GM10248 (cell line): ENCODE measurements at regions not wholly inside any gene's neighbourhood (a gene's known extent, or its start where the extent isn't known, plus 50 kb on each side); places are given as distances from the start of the nearest gene placed in this dataset.
"Not testable (repeated sequence)": the region's sequence is repeated elsewhere in the genome, so short reads cannot be mapped to it uniquely, and the experiment has no call there.

ENCODE experiments used
- CTCF ChIA-PET: fragments of 300-600 bp; sonication (Branson Sonifier 250); formaldehyde crosslinking; extraction: SDS; loops from one replicate; lab custom pipeline; 2021; ENCODE audit warnings: antibody characterized with exemption; lab: Yijun Ruan, JAX
- POLR2A ChIA-PET: fragments of 350-650 bp; sonication (Branson Sonifier 250); formaldehyde crosslinking; extraction: SDS; loops from one replicate; lab custom pipeline; 2020; ENCODE audit warnings: antibody characterized with exemption; lab: Yijun Ruan, JAX
- DNase-seq: peaks from one replicate; pipeline ENCODE4 v3.0.0; 2012; ENCODE audit errors: extremely low spot score
- CTCF ChIP-seq: IDR thresholded peaks from 2 replicates; pipeline ENCODE4 v1.5.1; 2012; ENCODE audit warnings: mild to moderate bottlenecking, low read depth; ENCODE audit errors: extremely low read depth, missing control alignments, control extremely low read depth

DNA sequence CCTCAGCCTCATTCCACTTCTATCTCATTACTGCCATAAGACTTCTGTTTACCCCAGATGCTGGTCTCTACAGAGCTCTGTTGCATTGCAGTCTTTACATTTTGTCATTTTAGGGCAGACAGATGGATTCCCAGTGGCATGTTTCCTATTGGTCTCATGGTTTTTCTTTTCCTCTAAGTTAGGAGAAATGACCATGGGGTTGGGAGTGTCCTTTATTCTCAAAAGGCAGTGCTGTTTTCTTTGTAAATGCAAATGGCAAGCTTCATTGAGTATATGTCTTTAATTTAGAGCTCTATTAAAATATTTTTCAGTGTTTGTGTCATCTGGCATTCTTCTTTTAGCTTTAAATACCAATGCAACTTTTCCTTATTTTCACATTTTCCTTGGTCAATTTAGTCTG, 57.0 kb downstream of the MSTN start:
- POLR2A ChIA-PET, result no interaction called here
- TF ChIP-seq CTCF, result no peak
- DNase-seq, result no peak
- CTCF ChIA-PET, result interaction anchor here (1.5 kb wide), 1 partner anchor 32 kb away, joined by 3 read pairs; no protein-coding TSS in a partner anchor

DNA sequence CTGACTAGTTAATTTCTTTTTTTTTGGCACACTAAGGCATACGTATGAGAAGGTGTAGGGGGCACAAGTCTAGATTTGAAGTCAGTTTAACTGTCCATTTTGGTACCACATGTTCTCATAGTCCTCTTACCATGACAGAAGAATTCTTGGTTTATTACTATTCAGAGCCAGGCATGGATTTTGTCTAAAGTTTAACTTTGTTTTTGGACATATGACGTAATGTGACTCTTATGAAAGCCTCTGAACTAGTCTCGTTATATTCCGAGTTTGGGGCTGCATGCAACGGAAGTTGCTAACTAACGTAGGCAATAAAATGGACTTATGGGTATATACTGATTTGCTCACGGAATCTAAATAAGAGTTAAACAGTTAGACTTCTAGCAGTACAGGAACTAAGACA, 62.9 kb downstream of the MSTN start:
- POLR2A ChIA-PET, result no interaction called here
- no peak for TF ChIP-seq CTCF
- DNase-seq, result no peak
- CTCF ChIA-PET, result no interaction called here

GRCh38 chr2:189998665-189999064, 63.9 kb downstream of the MSTN start:
- DNase-seq, POLR2A ChIA-PET: not testable (repeated sequence)
- CTCF ChIA-PET, result interaction anchor here (1.5 kb wide), 1 partner anchor 338 kb away, joined by 3 read pairs; no protein-coding TSS in a partner anchor

- POLR2A ChIA-PET, result no interaction called here
- no peak for DNase-seq
- TF ChIP-seq CTCF, result no peak
- CTCF ChIA-PET, result interaction anchor here (1.2 kb wide), 1 partner anchor 23 kb away, joined by 3 read pairs; no protein-coding TSS in a partner anchor
Observed at GRCh38 chr2:189997016-189997415, 65.5 kb downstream of the MSTN start.

DNA sequence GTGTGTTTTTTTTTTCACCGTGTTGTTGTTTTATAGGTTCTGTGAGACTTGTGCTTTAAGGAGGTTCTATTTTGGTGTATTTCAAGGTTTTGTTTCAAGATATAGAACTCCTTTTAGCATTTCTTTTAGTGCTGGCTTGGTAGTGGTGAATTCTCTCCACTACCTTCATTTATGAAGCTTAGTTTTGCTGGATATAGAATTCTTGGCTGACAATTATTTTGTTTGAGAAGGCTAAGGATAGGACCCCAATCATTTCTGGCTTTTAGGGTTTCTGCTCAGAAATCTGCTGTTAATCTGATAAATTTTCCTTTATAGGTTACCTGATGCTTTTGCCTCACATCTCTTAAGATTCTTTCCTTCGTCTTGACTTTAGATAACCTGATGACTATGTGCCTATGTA, 66.8 kb downstream of the MSTN start:
- ChIA-PET POLR2A (no interaction called here), CTCF (interaction anchor here (0.8 kb wide), 1 partner anchor 58 kb away, joined by 3 read pairs; no protein-coding TSS in a partner anchor)
- no peak for DNase-seq
- TF ChIP-seq CTCF, result no peak

- ChIA-PET POLR2A (no interaction called here), CTCF (no interaction called here)
- no peak for TF ChIP-seq CTCF
- DNase-seq, result no peak
Observed at GRCh38 chr2:189982780-189983394, 79.6 kb downstream of the MSTN start.

DNA sequence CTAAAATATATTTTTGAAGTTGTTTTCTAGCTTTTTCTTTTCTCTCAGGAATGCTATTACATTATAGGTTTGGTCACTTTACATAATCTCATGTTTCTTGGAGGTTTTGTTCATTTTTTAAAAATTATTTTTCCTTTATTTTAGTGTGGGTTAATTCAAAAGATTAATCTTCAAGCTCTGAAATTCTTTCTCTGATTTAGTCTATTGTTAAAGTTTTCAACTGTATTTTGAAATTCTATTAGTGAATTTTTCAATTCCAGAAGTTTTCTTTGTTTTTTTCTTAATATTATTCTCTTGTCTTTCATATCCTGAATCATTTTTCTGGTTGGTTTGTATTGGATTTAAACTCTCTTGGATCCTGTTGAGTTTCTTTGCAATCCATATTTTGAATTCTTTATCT, 80.4 kb downstream of the MSTN start:
- ChIA-PET POLR2A (no interaction called here), CTCF (no interaction called here)
- no peak for DNase-seq
- no peak for TF ChIP-seq CTCF

DNA sequence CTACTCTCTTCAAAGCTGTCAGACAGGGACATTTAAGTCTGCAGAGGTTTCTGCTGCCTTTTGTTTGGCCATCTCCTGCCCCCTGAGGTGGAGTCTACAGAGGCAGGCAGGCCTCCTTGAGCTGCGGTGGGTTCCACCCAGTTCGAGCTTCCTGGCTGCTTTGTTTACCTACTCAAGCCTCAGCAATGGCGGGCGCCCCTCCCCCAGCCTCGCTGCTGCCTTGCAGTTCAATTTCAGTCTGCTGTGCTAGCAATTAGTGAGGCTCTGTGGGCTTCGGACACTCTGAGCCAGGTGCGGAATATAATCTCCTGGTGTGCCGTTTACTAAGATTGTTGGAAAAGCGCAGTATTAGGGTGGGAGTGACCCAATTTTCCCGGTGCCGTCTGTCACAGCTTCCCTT, 86.0 kb downstream of the MSTN start:
- POLR2A ChIA-PET, result interaction anchor here (0.5 kb wide), 1 partner anchor 167 kb away, joined by 10 read pairs; no protein-coding TSS in a partner anchor
- DNase-seq, CTCF ChIA-PET: not testable (repeated sequence)
